Breast epithelium (tissue), 3 donors: ENCODE measurements at regions not wholly inside any gene's neighbourhood (a gene's known extent, or its start where the extent isn't known, plus 50 kb on each side); places are given as distances from the start of the nearest gene placed in this dataset.

Experiments used
- POLR2A ChIP-seq: fragments of 450-650 bp; IDR thresholded peaks from one replicate; pipeline ENCODE4 v1.6.1; 2016; ENCODE audit warnings: antibody characterized with exemption, mild to moderate bottlenecking, moderate library complexity
- TF ChIP-seq, protein P1 (sequence below), 3 donors: fragments of 450-650 bp; IDR thresholded peaks; one replicate each; pipeline ENCODE4 v1.5.1; 2016 to 2017; ENCODE audit warnings: antibody characterized with exemption in 3 of 3, mild to moderate bottlenecking in 3 of 3, moderate library complexity in 3 of 3

DNA sequence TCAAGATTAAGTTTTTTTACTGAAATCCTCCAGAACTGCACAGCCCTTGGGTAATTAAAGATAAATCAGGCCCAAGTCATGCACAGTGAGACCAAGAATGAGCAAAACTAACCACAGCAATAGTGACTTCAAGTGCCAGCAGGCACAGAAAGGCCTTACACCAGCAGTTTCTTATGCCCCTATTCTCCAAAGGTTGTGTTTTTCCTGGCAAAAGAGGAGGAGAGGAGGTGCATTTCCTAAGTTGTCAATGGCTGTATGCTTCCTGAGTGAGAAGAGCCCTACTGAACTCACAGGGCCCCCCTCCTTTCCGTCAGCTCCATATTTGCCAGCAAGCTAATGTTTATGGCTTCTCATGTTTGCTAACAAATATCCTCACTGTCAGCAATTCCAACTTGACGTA lies 418.7 kb upstream of the INTU start:
- TF ChIP-seq, protein P1, sequence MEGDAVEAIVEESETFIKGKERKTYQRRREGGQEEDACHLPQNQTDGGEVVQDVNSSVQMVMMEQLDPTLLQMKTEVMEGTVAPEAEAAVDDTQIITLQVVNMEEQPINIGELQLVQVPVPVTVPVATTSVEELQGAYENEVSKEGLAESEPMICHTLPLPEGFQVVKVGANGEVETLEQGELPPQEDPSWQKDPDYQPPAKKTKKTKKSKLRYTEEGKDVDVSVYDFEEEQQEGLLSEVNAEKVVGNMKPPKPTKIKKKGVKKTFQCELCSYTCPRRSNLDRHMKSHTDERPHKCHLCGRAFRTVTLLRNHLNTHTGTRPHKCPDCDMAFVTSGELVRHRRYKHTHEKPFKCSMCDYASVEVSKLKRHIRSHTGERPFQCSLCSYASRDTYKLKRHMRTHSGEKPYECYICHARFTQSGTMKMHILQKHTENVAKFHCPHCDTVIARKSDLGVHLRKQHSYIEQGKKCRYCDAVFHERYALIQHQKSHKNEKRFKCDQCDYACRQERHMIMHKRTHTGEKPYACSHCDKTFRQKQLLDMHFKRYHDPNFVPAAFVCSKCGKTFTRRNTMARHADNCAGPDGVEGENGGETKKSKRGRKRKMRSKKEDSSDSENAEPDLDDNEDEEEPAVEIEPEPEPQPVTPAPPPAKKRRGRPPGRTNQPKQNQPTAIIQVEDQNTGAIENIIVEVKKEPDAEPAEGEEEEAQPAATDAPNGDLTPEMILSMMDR (IDR thresholded peaks at IDR 0.05), result no peak
- no peak for TF ChIP-seq POLR2A
